H1 (cell line): ENCODE measurements at regions not wholly inside any gene's neighbourhood (a gene's known extent, or its start where the extent isn't known, plus 50 kb on each side); places are given as distances from the start of the nearest gene placed in this dataset.

Source experiments
- CTCF ChIA-PET: fragments of 300-600 bp; sonication (Branson Sonifier 250); formaldehyde crosslinking; loops from one replicate; lab custom pipeline; 2021; ENCODE audit not compliant: partially characterized antibody; lab: Charles Lee
- POLR2A ChIA-PET: fragments of 300-600 bp; sonication (Branson Sonifier 250); formaldehyde crosslinking; loops from one replicate; lab custom pipeline; 2021; ENCODE audit warnings: inconsistent platforms; ENCODE audit not compliant: partially characterized antibody; lab: Charles Lee
- DNase-seq, 2 experiments: peaks; one replicate each; pipeline versions ENCODE4 v3.0.0 to v3.0.0-alpha.2; 2010 to 2022; ENCODE audit warnings: low spot score in 2 of 2, low read depth in 1 of 2, mixed read lengths in 1 of 2
- FAIRE-seq: peaks from 2 replicates; lab custom pipeline; 2011; peaks lifted over from hg19 to GRCh38; lab: Jason Lieb, UNC
- H2AFZ ChIP-seq: 2 replicates; pipeline ENCODE4 v1.8.1; 2012; ENCODE audit warnings: low read length, inconsistent platforms
- H2AK5ac ChIP-seq: 2 replicates; pipeline ENCODE4 v1.6.1; 2013; ENCODE audit warnings: low read depth, low read length
- H2BK120ac ChIP-seq: replicated peaks from 2 replicates; pipeline ENCODE3; 2013; ENCODE audit warnings: low read depth, low read length, inconsistent platforms
- H2BK12ac ChIP-seq: 2 replicates; pipeline ENCODE4 v1.6.1; 2013; ENCODE audit warnings: low read depth, low read length
- H2BK15ac ChIP-seq: 2 replicates; pipeline ENCODE4 v1.6.1; 2013; ENCODE audit warnings: low read length
- H2BK20ac ChIP-seq: 2 replicates; pipeline ENCODE4 v1.6.1; 2013; ENCODE audit warnings: low read length
- H2BK5ac ChIP-seq: 2 replicates; pipeline ENCODE4 v1.6.1; 2013; ENCODE audit warnings: low read depth, low read length
- H3K14ac ChIP-seq: 2 replicates; pipeline ENCODE4 v1.6.1; 2013; ENCODE audit warnings: inconsistent platforms; ENCODE audit not compliant: insufficient read length
- H3K18ac ChIP-seq: 2 replicates; pipeline ENCODE4 v1.6.1; 2013; ENCODE audit warnings: low read length; ENCODE audit errors: extremely low read depth
- H3K23ac ChIP-seq: 2 replicates; pipeline ENCODE4 v1.6.1; 2013; ENCODE audit warnings: inconsistent platforms; ENCODE audit not compliant: insufficient read length
- H3K23me2 ChIP-seq: 2 replicates; pipeline ENCODE4 v1.6.1; 2013; ENCODE audit warnings: low read depth, low read length
- H3K27ac ChIP-seq: 2 replicates; pipeline ENCODE4 v1.6.1; 2011; ENCODE audit warnings: low read depth, low read length, inconsistent platforms
- H3K27me3 ChIP-seq, 4 experiments: replicated peaks in 1 of 4; 1 replicate in 1 of 4; 2 replicates in 3 of 4; pipeline versions ENCODE4 v1.6.1 to v1.8.1; 2011 to 2013; ENCODE audit warnings: low read length in 3 of 4, mild to moderate bottlenecking in 3 of 4, inconsistent platforms in 2 of 4, mixed read lengths in 2 of 4, moderate library complexity in 1 of 4; ENCODE audit not compliant: control insufficient read depth in 3 of 4, insufficient read depth in 3 of 4; ENCODE audit errors: extremely low read depth in 1 of 4
- H3K36me3 ChIP-seq, 4 experiments: 2 replicates each; pipeline versions ENCODE4 v1.6.1 to v1.8.1; 2011 to 2013; ENCODE audit warnings: mild to moderate bottlenecking in 4 of 4, low read length in 3 of 4, moderate library complexity in 2 of 4, control low read depth in 1 of 4, inconsistent platforms in 1 of 4; ENCODE audit not compliant: insufficient read depth in 4 of 4, control insufficient read depth in 2 of 4
- H3K4ac ChIP-seq: replicated peaks from 2 replicates; pipeline ENCODE3; 2013; ENCODE audit warnings: low read length, low read depth, mixed read lengths, inconsistent platforms; ENCODE audit not compliant: insufficient read length
- H3K4me1 ChIP-seq, 4 experiments: replicated peaks in 1 of 4; 1 replicate in 1 of 4; 2 replicates in 3 of 4; pipeline versions ENCODE4 v1.6.1 to v1.8.1; 2011 to 2013; ENCODE audit warnings: low read length in 3 of 4, inconsistent platforms in 2 of 4, mixed read lengths in 1 of 4; ENCODE audit not compliant: insufficient read depth in 4 of 4, control insufficient read depth in 3 of 4
- H3K4me2 ChIP-seq, 2 experiments: 2 replicates each; pipeline versions ENCODE4 v1.6.1 to v1.8.1; 2011 to 2013; ENCODE audit warnings: low read depth in 2 of 2, low read length in 2 of 2, control low read depth in 1 of 2, inconsistent platforms in 1 of 2, mild to moderate bottlenecking in 1 of 2; ENCODE audit not compliant: insufficient read depth in 1 of 2
- H3K4me3 ChIP-seq, 4 experiments: fragments of 200-600, 300-600 bp in 1 of 4; sonication (generic), shearing (Covaris generic), sonication (Bioruptor Twin) in 1 of 4; 2 replicates each; pipeline versions ENCODE4 v1.5.1 to v1.8.1; 2011 to 2016; ENCODE audit warnings: low read length in 4 of 4, low read depth in 3 of 4, control low read depth in 2 of 4, inconsistent platforms in 2 of 4, mild to moderate bottlenecking in 2 of 4, mixed read lengths in 1 of 4, moderate library complexity in 1 of 4; ENCODE audit not compliant: insufficient read depth in 2 of 4; ENCODE audit errors: extremely low read depth in 1 of 4
- H3K56ac ChIP-seq: replicated peaks from 2 replicates; pipeline ENCODE3; 2013; ENCODE audit warnings: low read depth, mild to moderate bottlenecking, mixed read lengths, low read length, inconsistent platforms; ENCODE audit not compliant: insufficient read length
- H3K79me1 ChIP-seq: 2 replicates; pipeline ENCODE4 v1.6.1; 2013; ENCODE audit warnings: low read depth, low read length, control low read depth
- H3K79me2 ChIP-seq, 2 experiments: 2 replicates each; pipeline versions ENCODE4 v1.6.1 to v1.8.1; 2012 to 2013; ENCODE audit warnings: low read length in 2 of 2, mild to moderate bottlenecking in 2 of 2, inconsistent platforms in 1 of 2; ENCODE audit not compliant: insufficient read depth in 2 of 2, control insufficient read depth in 1 of 2
- H3K9ac ChIP-seq, 4 experiments: replicated peaks in 1 of 4; 1 replicate in 1 of 4; 2 replicates in 3 of 4; pipeline versions ENCODE4 v1.6.1 to v1.8.1; 2011 to 2013; ENCODE audit warnings: low read depth in 3 of 4, low read length in 3 of 4, control low read depth in 2 of 4, mild to moderate bottlenecking in 2 of 4, moderate library complexity in 2 of 4, inconsistent platforms in 1 of 4; ENCODE audit errors: extremely low read depth in 1 of 4
- H3K9me3 ChIP-seq, 2 experiments: 2 replicates each; pipeline versions ENCODE4 v1.6.1 to v1.8.1; 2012 to 2013; ENCODE audit warnings: mild to moderate bottlenecking in 2 of 2, moderate library complexity in 2 of 2, control low read depth in 1 of 2, inconsistent platforms in 1 of 2, low read depth in 1 of 2, low read length in 1 of 2, mixed read lengths in 1 of 2; ENCODE audit not compliant: insufficient read depth in 2 of 2
- H4K20me1 ChIP-seq, 2 experiments: replicated peaks in 1 of 2; 2 replicates each; pipeline versions ENCODE3 to v1.8.1; 2011 to 2013; ENCODE audit warnings: inconsistent platforms in 2 of 2, low read length in 2 of 2, mild to moderate bottlenecking in 1 of 2; ENCODE audit not compliant: insufficient read depth in 2 of 2, control insufficient read depth in 1 of 2
- H4K5ac ChIP-seq: 2 replicates; pipeline ENCODE4 v1.6.1; 2013; ENCODE audit warnings: low read length, low read depth, mixed read lengths, inconsistent platforms; ENCODE audit not compliant: insufficient read length
- H4K8ac ChIP-seq: 2 replicates; pipeline ENCODE4 v1.8.0; 2013; ENCODE audit warnings: mild to moderate bottlenecking, moderate library complexity, low read length, inconsistent platforms; ENCODE audit not compliant: insufficient read depth; ENCODE audit errors: extremely low read depth
- H4K91ac ChIP-seq: replicated peaks from 2 replicates; pipeline ENCODE3; 2013; ENCODE audit warnings: low read length, mixed read lengths, inconsistent platforms; ENCODE audit not compliant: insufficient read length
- PHF8 ChIP-seq: fragments of 200-600 bp; sonication (generic); conservative IDR thresholded peaks from 2 replicates; pipeline ENCODE4 v1.7.1; 2012; ENCODE audit warnings: low read depth, mild to moderate bottlenecking, inconsistent platforms, low read length, moderate library complexity
- SP2 ChIP-seq: IDR thresholded peaks from 2 replicates; pipeline ENCODE4 v1.6.1; 2012; ENCODE audit warnings: mild to moderate bottlenecking, low read length, inconsistent platforms
- SUZ12 ChIP-seq: fragments of 200-600 bp; sonication (generic); IDR thresholded peaks from 2 replicates; pipeline ENCODE4 v1.6.1; 2012; ENCODE audit warnings: mild to moderate bottlenecking, inconsistent platforms, low read length, moderate library complexity, mixed read lengths
- YY1 ChIP-seq: IDR thresholded peaks from 2 replicates; pipeline ENCODE4 v1.6.1; 2011; ENCODE audit warnings: low read depth, mild to moderate bottlenecking, low read length

DNA sequence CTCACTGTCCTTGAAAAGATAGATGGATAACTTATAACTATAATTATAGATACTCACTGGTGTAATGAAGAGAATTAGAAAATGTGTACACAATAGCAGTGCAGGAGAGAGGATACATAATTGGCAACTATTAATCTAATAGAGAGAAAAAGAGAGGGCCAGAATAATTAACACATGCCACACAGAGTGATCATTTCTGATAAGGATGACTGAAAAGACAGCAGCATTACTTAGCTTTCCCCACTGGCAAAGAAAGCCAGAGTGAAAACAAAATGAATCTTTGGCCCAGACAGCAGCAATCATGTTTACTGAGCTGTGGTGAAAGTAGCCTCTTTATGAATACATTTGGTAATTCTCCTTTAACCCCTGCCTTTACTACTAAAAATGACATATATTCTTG lies 493.3 kb upstream of the ROBO1 start:
- Histone ChIP-seq H4K8ac (no peak overlapping the region), H3K27me3 (no peaks in the 10 kb centered on the region), H3K18ac (no peak overlapping the region), H3K23ac (no peak overlapping the region), H3K4me2 (no peak overlapping the region), H3K4ac (no peak overlapping the region), H3K4me1 (no peaks in the 10 kb centered on the region), H3K23me2 (no peaks in the 10 kb centered on the region), H3K36me3 (no peaks in the 10 kb centered on the region), H2BK5ac (no peak overlapping the region), H4K91ac (no peak overlapping the region), H3K9ac (no peak overlapping the region), H2AK5ac (no peak overlapping the region), H2BK12ac (no peak overlapping the region), H2AFZ (no peak overlapping the region), H3K56ac (no peak overlapping the region), H2BK15ac (no peak overlapping the region), H3K14ac (no peak overlapping the region), H2BK120ac (no peak overlapping the region), H3K4me3 (no peak overlapping the region), H3K27ac (no peak overlapping the region), H3K79me1 (no peaks in the 10 kb centered on the region), H3K9me3 (no peaks in the 10 kb centered on the region), H4K5ac (no peak overlapping the region), H4K20me1 (no peaks in the 10 kb centered on the region), H2BK20ac (no peak overlapping the region), H3K79me2 (no peaks in the 10 kb centered on the region)
- ChIA-PET CTCF (no interaction called here), POLR2A (no interaction called here)
- DNase-seq (no peak), FAIRE-seq (no peak)
- TF ChIP-seq SP2: no peak
- no peak for TF ChIP-seq SUZ12
- TF ChIP-seq YY1: no peak
- no peak for TF ChIP-seq PHF8
